H1 (cell line): ENCODE measurements at regions not wholly inside any gene's neighbourhood (a gene's known extent, or its start where the extent isn't known, plus 50 kb on each side); places are given as distances from the start of the nearest gene placed in this dataset.

ENCODE experiments used
- CTCF ChIA-PET: fragments of 300-600 bp; sonication (Branson Sonifier 250); formaldehyde crosslinking; loops from one replicate; lab custom pipeline; 2021; ENCODE audit not compliant: partially characterized antibody; lab: Charles Lee
- POLR2A ChIA-PET: fragments of 300-600 bp; sonication (Branson Sonifier 250); formaldehyde crosslinking; loops from one replicate; lab custom pipeline; 2021; ENCODE audit warnings: inconsistent platforms; ENCODE audit not compliant: partially characterized antibody; lab: Charles Lee
- DNase-seq, 2 experiments: peaks; one replicate each; pipeline versions ENCODE4 v3.0.0 to v3.0.0-alpha.2; 2010 to 2022; ENCODE audit warnings: low spot score in 2 of 2, low read depth in 1 of 2, mixed read lengths in 1 of 2
- FAIRE-seq: peaks from 2 replicates; lab custom pipeline; 2011; peaks lifted over from hg19 to GRCh38; lab: Jason Lieb, UNC
- H2AFZ ChIP-seq: 2 replicates; pipeline ENCODE4 v1.8.1; 2012; ENCODE audit warnings: low read length, inconsistent platforms
- H2AK5ac ChIP-seq: 2 replicates; pipeline ENCODE4 v1.6.1; 2013; ENCODE audit warnings: low read depth, low read length
- H2BK120ac ChIP-seq: replicated peaks from 2 replicates; pipeline ENCODE3; 2013; ENCODE audit warnings: low read depth, low read length, inconsistent platforms
- H2BK12ac ChIP-seq: 2 replicates; pipeline ENCODE4 v1.6.1; 2013; ENCODE audit warnings: low read depth, low read length
- H2BK15ac ChIP-seq: 2 replicates; pipeline ENCODE4 v1.6.1; 2013; ENCODE audit warnings: low read length
- H2BK20ac ChIP-seq: 2 replicates; pipeline ENCODE4 v1.6.1; 2013; ENCODE audit warnings: low read length
- H2BK5ac ChIP-seq: 2 replicates; pipeline ENCODE4 v1.6.1; 2013; ENCODE audit warnings: low read depth, low read length
- H3K14ac ChIP-seq: 2 replicates; pipeline ENCODE4 v1.6.1; 2013; ENCODE audit warnings: inconsistent platforms; ENCODE audit not compliant: insufficient read length
- H3K18ac ChIP-seq: 2 replicates; pipeline ENCODE4 v1.6.1; 2013; ENCODE audit warnings: low read length; ENCODE audit errors: extremely low read depth
- H3K23ac ChIP-seq: 2 replicates; pipeline ENCODE4 v1.6.1; 2013; ENCODE audit warnings: inconsistent platforms; ENCODE audit not compliant: insufficient read length
- H3K23me2 ChIP-seq: 2 replicates; pipeline ENCODE4 v1.6.1; 2013; ENCODE audit warnings: low read depth, low read length
- H3K27ac ChIP-seq: 2 replicates; pipeline ENCODE4 v1.6.1; 2011; ENCODE audit warnings: low read depth, low read length, inconsistent platforms
- H3K27me3 ChIP-seq, 4 experiments: replicated peaks in 1 of 4; 1 replicate in 1 of 4; 2 replicates in 3 of 4; pipeline versions ENCODE4 v1.6.1 to v1.8.1; 2011 to 2013; ENCODE audit warnings: low read length in 3 of 4, mild to moderate bottlenecking in 3 of 4, inconsistent platforms in 2 of 4, mixed read lengths in 2 of 4, moderate library complexity in 1 of 4; ENCODE audit not compliant: control insufficient read depth in 3 of 4, insufficient read depth in 3 of 4; ENCODE audit errors: extremely low read depth in 1 of 4
- H3K36me3 ChIP-seq, 4 experiments: 2 replicates each; pipeline versions ENCODE4 v1.6.1 to v1.8.1; 2011 to 2013; ENCODE audit warnings: mild to moderate bottlenecking in 4 of 4, low read length in 3 of 4, moderate library complexity in 2 of 4, control low read depth in 1 of 4, inconsistent platforms in 1 of 4; ENCODE audit not compliant: insufficient read depth in 4 of 4, control insufficient read depth in 2 of 4
- H3K4ac ChIP-seq: replicated peaks from 2 replicates; pipeline ENCODE3; 2013; ENCODE audit warnings: low read length, low read depth, mixed read lengths, inconsistent platforms; ENCODE audit not compliant: insufficient read length
- H3K4me1 ChIP-seq, 4 experiments: replicated peaks in 1 of 4; 1 replicate in 1 of 4; 2 replicates in 3 of 4; pipeline versions ENCODE4 v1.6.1 to v1.8.1; 2011 to 2013; ENCODE audit warnings: low read length in 3 of 4, inconsistent platforms in 2 of 4, mixed read lengths in 1 of 4; ENCODE audit not compliant: insufficient read depth in 4 of 4, control insufficient read depth in 3 of 4
- H3K4me2 ChIP-seq, 2 experiments: 2 replicates each; pipeline versions ENCODE4 v1.6.1 to v1.8.1; 2011 to 2013; ENCODE audit warnings: low read depth in 2 of 2, low read length in 2 of 2, control low read depth in 1 of 2, inconsistent platforms in 1 of 2, mild to moderate bottlenecking in 1 of 2; ENCODE audit not compliant: insufficient read depth in 1 of 2
- H3K4me3 ChIP-seq, 4 experiments: fragments of 200-600, 300-600 bp in 1 of 4; sonication (generic), shearing (Covaris generic), sonication (Bioruptor Twin) in 1 of 4; 2 replicates each; pipeline versions ENCODE4 v1.5.1 to v1.8.1; 2011 to 2016; ENCODE audit warnings: low read length in 4 of 4, low read depth in 3 of 4, control low read depth in 2 of 4, inconsistent platforms in 2 of 4, mild to moderate bottlenecking in 2 of 4, mixed read lengths in 1 of 4, moderate library complexity in 1 of 4; ENCODE audit not compliant: insufficient read depth in 2 of 4; ENCODE audit errors: extremely low read depth in 1 of 4
- H3K56ac ChIP-seq: replicated peaks from 2 replicates; pipeline ENCODE3; 2013; ENCODE audit warnings: low read depth, mild to moderate bottlenecking, mixed read lengths, low read length, inconsistent platforms; ENCODE audit not compliant: insufficient read length
- H3K79me1 ChIP-seq: 2 replicates; pipeline ENCODE4 v1.6.1; 2013; ENCODE audit warnings: low read depth, low read length, control low read depth
- H3K79me2 ChIP-seq, 2 experiments: 2 replicates each; pipeline versions ENCODE4 v1.6.1 to v1.8.1; 2012 to 2013; ENCODE audit warnings: low read length in 2 of 2, mild to moderate bottlenecking in 2 of 2, inconsistent platforms in 1 of 2; ENCODE audit not compliant: insufficient read depth in 2 of 2, control insufficient read depth in 1 of 2
- H3K9ac ChIP-seq, 4 experiments: replicated peaks in 1 of 4; 1 replicate in 1 of 4; 2 replicates in 3 of 4; pipeline versions ENCODE4 v1.6.1 to v1.8.1; 2011 to 2013; ENCODE audit warnings: low read depth in 3 of 4, low read length in 3 of 4, control low read depth in 2 of 4, mild to moderate bottlenecking in 2 of 4, moderate library complexity in 2 of 4, inconsistent platforms in 1 of 4; ENCODE audit errors: extremely low read depth in 1 of 4
- H3K9me3 ChIP-seq, 2 experiments: 2 replicates each; pipeline versions ENCODE4 v1.6.1 to v1.8.1; 2012 to 2013; ENCODE audit warnings: mild to moderate bottlenecking in 2 of 2, moderate library complexity in 2 of 2, control low read depth in 1 of 2, inconsistent platforms in 1 of 2, low read depth in 1 of 2, low read length in 1 of 2, mixed read lengths in 1 of 2; ENCODE audit not compliant: insufficient read depth in 2 of 2
- H4K20me1 ChIP-seq, 2 experiments: replicated peaks in 1 of 2; 2 replicates each; pipeline versions ENCODE3 to v1.8.1; 2011 to 2013; ENCODE audit warnings: inconsistent platforms in 2 of 2, low read length in 2 of 2, mild to moderate bottlenecking in 1 of 2; ENCODE audit not compliant: insufficient read depth in 2 of 2, control insufficient read depth in 1 of 2
- H4K5ac ChIP-seq: 2 replicates; pipeline ENCODE4 v1.6.1; 2013; ENCODE audit warnings: low read length, low read depth, mixed read lengths, inconsistent platforms; ENCODE audit not compliant: insufficient read length
- H4K8ac ChIP-seq: 2 replicates; pipeline ENCODE4 v1.8.0; 2013; ENCODE audit warnings: mild to moderate bottlenecking, moderate library complexity, low read length, inconsistent platforms; ENCODE audit not compliant: insufficient read depth; ENCODE audit errors: extremely low read depth
- H4K91ac ChIP-seq: replicated peaks from 2 replicates; pipeline ENCODE3; 2013; ENCODE audit warnings: low read length, mixed read lengths, inconsistent platforms; ENCODE audit not compliant: insufficient read length
- CHD2 ChIP-seq: IDR thresholded peaks from 2 replicates; pipeline ENCODE4 v1.6.1; 2012; ENCODE audit warnings: low read length, improper control_type of control experiment
- FOSL1 ChIP-seq: IDR thresholded peaks from 2 replicates; pipeline ENCODE4 v1.6.1; 2011; ENCODE audit warnings: mild to moderate bottlenecking, low read depth, low read length, moderate library complexity; ENCODE audit not compliant: insufficient read depth
- HDAC2 ChIP-seq, 2 experiments: fragments of 300-600 bp in 1 of 2; sonication (generic) in 1 of 2; IDR thresholded peaks; 2 replicates each; pipeline ENCODE4 v1.6.1; 2011 to 2012; ENCODE audit warnings: low read depth in 2 of 2, low read length in 2 of 2, mild to moderate bottlenecking in 2 of 2, moderate library complexity in 2 of 2, borderline replicate concordance in 1 of 2, inconsistent platforms in 1 of 2
- HDAC6 ChIP-seq: IDR thresholded peaks from one replicate; pipeline ENCODE4 v1.7.1; 2012; ENCODE audit warnings: low read depth, mild to moderate bottlenecking, inconsistent platforms, low read length, moderate library complexity
- KDM4A ChIP-seq: IDR thresholded peaks from one replicate; pipeline ENCODE4 v1.7.1; 2012; ENCODE audit warnings: low read depth, mild to moderate bottlenecking, moderate library complexity, low read length, inconsistent platforms; ENCODE audit not compliant: severe bottlenecking
- KDM5A ChIP-seq: fragments of 200-600 bp; IDR thresholded peaks from 2 replicates; pipeline ENCODE4 v1.7.1; 2012; ENCODE audit warnings: mild to moderate bottlenecking, low read length, inconsistent platforms, mixed read lengths
- PHF8 ChIP-seq: fragments of 200-600 bp; sonication (generic); conservative IDR thresholded peaks from 2 replicates; pipeline ENCODE4 v1.7.1; 2012; ENCODE audit warnings: low read depth, mild to moderate bottlenecking, inconsistent platforms, low read length, moderate library complexity
- POU5F1 ChIP-seq: IDR thresholded peaks from 2 replicates; pipeline ENCODE4 v1.6.1; 2011; ENCODE audit warnings: low read depth, mild to moderate bottlenecking, low read length, moderate library complexity
- RNF2 ChIP-seq: fragments of 200-900, 300-1000 bp; sonication (generic); IDR thresholded peaks from 2 replicates; pipeline ENCODE4 v1.7.1; 2016; ENCODE audit warnings: borderline replicate concordance, low read depth, mild to moderate bottlenecking, antibody characterized with exemption, low read length; ENCODE audit not compliant: poor library complexity, severe bottlenecking; ENCODE audit errors: missing control alignments
- SIRT6 ChIP-seq: IDR thresholded peaks from one replicate; pipeline ENCODE4 v1.7.1; 2012; ENCODE audit warnings: low read length, inconsistent platforms
- SIX5 ChIP-seq: IDR thresholded peaks from 2 replicates; pipeline ENCODE4 v1.6.1; 2011; ENCODE audit warnings: mild to moderate bottlenecking, low read depth, low read length
- TAF1 ChIP-seq: IDR thresholded peaks from 2 replicates; pipeline ENCODE4 v1.6.1; 2011; ENCODE audit warnings: mild to moderate bottlenecking, low read depth, low read length
- YY1 ChIP-seq: IDR thresholded peaks from 2 replicates; pipeline ENCODE4 v1.6.1; 2011; ENCODE audit warnings: low read depth, mild to moderate bottlenecking, low read length
- WGBS, 2 experiments: shearing (Covaris generic) in 1 of 2; methylation state at CpG; one replicate each; pipeline versions ENCODE4 v1.1.6 to v1.1.7; 2013 to 2015; ENCODE audit warnings: low lambda C conversion rate in 2 of 2, mixed read lengths in 2 of 2, inconsistent platforms in 1 of 2, low coverage in 1 of 2, missing lambda C conversion rate in 1 of 2; ENCODE audit not compliant: insufficient replicate concordance in 2 of 2, insufficient coverage in 1 of 2, insufficient read length in 1 of 2; ENCODE audit errors: extremely low coverage in 1 of 2, missing lambda C conversion rate in 1 of 2; 5-methylcytosine and 5-hydroxymethylcytosine counted together

- POLR2A ChIA-PET: no interaction called here
- H3K79me2 ChIP-seq: no peaks in the 10 kb centered on the region
- no peak for FAIRE-seq
These were observed 208.0 kb downstream of the TDRD15 start for GRCh38 chr2:21331625-21332370.

More at GRCh38 chr2:21331625-21332370, 208.0 kb downstream of the TDRD15 start:
- Histone ChIP-seq H3K14ac (no peak overlapping the region), H3K56ac (no peak overlapping the region), H4K91ac (no peak overlapping the region), H3K79me1 (no peaks in the 10 kb centered on the region), H2BK5ac (no peak overlapping the region)
- WGBS, 2 experiments: 97% methylated on average over 3 of the region's 3 CpGs; no CpG with 5 or more reads in 1 of the 2 experiments
- TF ChIP-seq TAF1: no peak
- TF ChIP-seq CHD2: no peak
- no peak for TF ChIP-seq HDAC6
- no peak for TF ChIP-seq KDM5A
- TF ChIP-seq RNF2: no peak
- no peak for TF ChIP-seq KDM4A
- TF ChIP-seq HDAC2 (IDR thresholded peaks at IDR 0.05; ENCODE audit: borderline replicate concordance in 1 of 2, low read depth in 2 of 2, low read length in 2 of 2): no peak
- no peak for TF ChIP-seq POU5F1
- TF ChIP-seq SIX5: no peak
- no peak for TF ChIP-seq YY1
- TF ChIP-seq PHF8: no peak
- TF ChIP-seq SIRT6: no peak
- no peak for TF ChIP-seq FOSL1
- TF ChIP-seq, all 59 proteins: peak for 0
- H3K9me3 ChIP-seq: peaks cover 5 to 20% of the 10 kb centered on the region in 2 experiments
- no peak overlapping the region for H4K5ac ChIP-seq
- H3K23me2 ChIP-seq: no peaks in the 10 kb centered on the region
- no peak overlapping the region for H3K4ac ChIP-seq
- no peak overlapping the region for H3K23ac ChIP-seq
- no peak overlapping the region for H3K4me3 ChIP-seq
- H3K36me3 ChIP-seq: no peaks in the 10 kb centered on the region
- no peak overlapping the region for H3K9ac ChIP-seq
- no peak overlapping the region for H2BK12ac ChIP-seq
- H4K20me1 ChIP-seq: no peaks in the 10 kb centered on the region
- H3K4me1 ChIP-seq: peaks cover 0 to 5% (median 0%) of the 10 kb centered on the region in 4 experiments; a peak in 1 of 7 replicates
- H3K27me3 ChIP-seq: no peaks in the 10 kb centered on the region
- no peak overlapping the region for H3K4me2 ChIP-seq
- CTCF ChIA-PET: interaction anchor here (5.2 kb wide), 1 partner anchor 14 kb away, joined by 24 read pairs; no protein-coding TSS in a partner anchor
- H2BK20ac ChIP-seq: no peak overlapping the region
- H2BK15ac ChIP-seq: no peak overlapping the region
- H2AK5ac ChIP-seq: no peak overlapping the region
- H3K18ac ChIP-seq: no peak overlapping the region
- no peak overlapping the region for H2BK120ac ChIP-seq
- no peak overlapping the region for H3K27ac ChIP-seq
- DNase-seq: no peak
- H4K8ac ChIP-seq: no peak overlapping the region
- H2AFZ ChIP-seq: no peak overlapping the region
